Peyer's patch (tissue), 4 donors: ENCODE measurements at regions not wholly inside any gene's neighbourhood (a gene's known extent, or its start where the extent isn't known, plus 50 kb on each side); places are given as distances from the start of the nearest gene placed in this dataset.

ENCODE experiments used
- DNase-seq, 3 donors: peaks; one replicate each; pipeline ENCODE4 v3.0.0-alpha.2; 2017 to 2019
- H3K27ac ChIP-seq, 4 donors: fragments of 200-600 bp; sonication (generic); one replicate each; pipeline ENCODE4 v1.5.1; 2016 to 2019
- H3K27me3 ChIP-seq, 2 donors: fragments of 200-600 bp; sonication (generic); one replicate each; pipeline ENCODE4 v1.5.1; 2019
- H3K36me3 ChIP-seq, 3 donors: fragments of 200-600 bp; sonication (generic); one replicate each; pipeline ENCODE4 v1.5.1; 2016 to 2019
- H3K4me1 ChIP-seq, 4 donors: fragments of 200-600 bp; sonication (generic); one replicate each; pipeline ENCODE4 v1.5.1; 2016 to 2019
- H3K4me3 ChIP-seq, 4 donors: fragments of 200-600 bp; sonication (generic); 1 replicate in 3 of 4; 2 replicates in 1 of 4; pipeline ENCODE4 v1.5.1; 2016 to 2019; ENCODE audit warnings: mild to moderate bottlenecking in 1 of 4
- H3K9me3 ChIP-seq, 4 donors: fragments of 200-600 bp; sonication (generic); one replicate each; pipeline ENCODE4 v1.5.1; 2016 to 2019; ENCODE audit warnings: mild to moderate bottlenecking in 1 of 4
- POLR2A ChIP-seq, 2 donors: fragments of 450-650 bp; IDR thresholded peaks; one replicate each; pipeline ENCODE4 v1.5.1; 2017; ENCODE audit warnings: antibody characterized with exemption in 2 of 2, mild to moderate bottlenecking in 2 of 2, moderate library complexity in 2 of 2
- TF ChIP-seq, protein P1 (sequence below), 6 experiments: fragments of 450-650 bp in 4 of 6; fragments of 200-600 bp in 2 of 6; sonication (generic) in 1 of 6; IDR thresholded peaks; one replicate each; pipeline ENCODE4 v1.5.1; 2017 to 2019; ENCODE audit warnings: antibody characterized with exemption in 6 of 6, mild to moderate bottlenecking in 3 of 6, moderate library complexity in 1 of 6

DNA sequence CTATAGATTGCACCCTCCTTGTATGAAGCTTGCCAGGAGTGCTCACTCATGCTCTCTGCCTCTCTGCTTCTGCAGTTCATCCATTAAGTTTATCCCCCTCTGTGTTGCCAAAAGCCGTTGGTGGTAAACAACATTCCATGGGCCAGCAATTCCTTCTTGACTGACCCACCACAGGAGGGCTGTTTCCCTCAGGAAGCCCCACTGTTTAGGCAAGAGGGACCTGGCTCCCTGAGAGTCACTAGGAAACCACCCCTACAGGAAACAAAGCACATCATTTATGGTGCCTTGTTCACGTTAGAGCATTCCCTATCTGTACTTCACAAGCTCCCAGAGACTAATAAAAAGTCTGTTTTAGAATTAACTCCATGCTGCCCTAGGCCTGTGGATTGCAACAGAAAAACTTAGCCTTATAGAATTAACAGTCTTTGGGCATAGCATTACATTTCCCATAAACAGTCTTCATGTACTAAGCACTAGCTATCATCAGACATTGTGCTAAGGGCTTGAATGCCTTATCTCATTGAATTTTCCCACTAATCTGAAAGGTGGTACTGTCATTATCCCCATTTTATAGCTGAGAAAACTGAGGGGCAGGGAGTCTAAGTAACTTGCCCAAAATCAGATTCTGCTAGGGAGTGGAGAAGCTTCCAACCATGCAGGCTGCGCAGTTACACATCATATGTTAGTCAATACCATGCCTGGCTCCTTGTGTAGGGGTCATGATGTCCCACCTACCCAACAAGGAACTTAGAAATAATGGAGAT is 149.9 kb downstream of the SHQ1 start:
- Histone ChIP-seq H3K9me3 (no peaks in the 10 kb centered on the region), H3K4me3 (no peak overlapping the region), H3K27ac (no peak overlapping the region), H3K27me3 (no peaks in the 10 kb centered on the region), H3K4me1 (no peaks in the 10 kb centered on the region), H3K36me3 (no peaks in the 10 kb centered on the region)
- TF ChIP-seq POLR2A (IDR thresholded peaks at IDR 0.05): no peak
- TF ChIP-seq, protein P1, sequence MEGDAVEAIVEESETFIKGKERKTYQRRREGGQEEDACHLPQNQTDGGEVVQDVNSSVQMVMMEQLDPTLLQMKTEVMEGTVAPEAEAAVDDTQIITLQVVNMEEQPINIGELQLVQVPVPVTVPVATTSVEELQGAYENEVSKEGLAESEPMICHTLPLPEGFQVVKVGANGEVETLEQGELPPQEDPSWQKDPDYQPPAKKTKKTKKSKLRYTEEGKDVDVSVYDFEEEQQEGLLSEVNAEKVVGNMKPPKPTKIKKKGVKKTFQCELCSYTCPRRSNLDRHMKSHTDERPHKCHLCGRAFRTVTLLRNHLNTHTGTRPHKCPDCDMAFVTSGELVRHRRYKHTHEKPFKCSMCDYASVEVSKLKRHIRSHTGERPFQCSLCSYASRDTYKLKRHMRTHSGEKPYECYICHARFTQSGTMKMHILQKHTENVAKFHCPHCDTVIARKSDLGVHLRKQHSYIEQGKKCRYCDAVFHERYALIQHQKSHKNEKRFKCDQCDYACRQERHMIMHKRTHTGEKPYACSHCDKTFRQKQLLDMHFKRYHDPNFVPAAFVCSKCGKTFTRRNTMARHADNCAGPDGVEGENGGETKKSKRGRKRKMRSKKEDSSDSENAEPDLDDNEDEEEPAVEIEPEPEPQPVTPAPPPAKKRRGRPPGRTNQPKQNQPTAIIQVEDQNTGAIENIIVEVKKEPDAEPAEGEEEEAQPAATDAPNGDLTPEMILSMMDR (IDR thresholded peaks at IDR 0.05): no peak
- no peak for DNase-seq

DNA sequence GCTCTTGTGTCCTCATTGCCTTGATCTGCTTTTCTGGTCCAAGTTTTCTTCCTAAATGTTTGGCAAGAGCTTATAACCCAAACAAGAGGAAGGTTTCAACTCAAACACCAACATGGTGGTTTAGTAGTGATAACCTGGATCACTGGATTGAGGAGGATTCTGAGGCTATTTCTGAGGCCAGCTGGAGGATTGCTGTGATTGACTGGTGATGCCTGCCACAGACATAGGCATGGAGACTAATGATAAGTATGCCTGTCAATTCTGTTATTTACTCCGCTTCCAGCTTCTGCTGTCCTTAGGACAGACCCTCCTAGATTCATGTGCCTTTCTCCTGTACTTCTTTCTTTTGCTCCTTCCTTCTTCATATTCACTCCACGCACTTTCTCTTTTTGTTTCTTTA is 150.5 kb downstream of the SHQ1 start:
- no peak for DNase-seq
- TF ChIP-seq, protein P1 (IDR thresholded peaks at IDR 0.05): no peak
- TF ChIP-seq POLR2A (IDR thresholded peaks at IDR 0.05): no peak
- Histone ChIP-seq H3K9me3 (no peaks in the 10 kb centered on the region), H3K4me3 (no peak overlapping the region), H3K27me3 (no peaks in the 10 kb centered on the region), H3K36me3 (no peaks in the 10 kb centered on the region), H3K4me1 (no peaks in the 10 kb centered on the region), H3K27ac (no peak overlapping the region)

DNA sequence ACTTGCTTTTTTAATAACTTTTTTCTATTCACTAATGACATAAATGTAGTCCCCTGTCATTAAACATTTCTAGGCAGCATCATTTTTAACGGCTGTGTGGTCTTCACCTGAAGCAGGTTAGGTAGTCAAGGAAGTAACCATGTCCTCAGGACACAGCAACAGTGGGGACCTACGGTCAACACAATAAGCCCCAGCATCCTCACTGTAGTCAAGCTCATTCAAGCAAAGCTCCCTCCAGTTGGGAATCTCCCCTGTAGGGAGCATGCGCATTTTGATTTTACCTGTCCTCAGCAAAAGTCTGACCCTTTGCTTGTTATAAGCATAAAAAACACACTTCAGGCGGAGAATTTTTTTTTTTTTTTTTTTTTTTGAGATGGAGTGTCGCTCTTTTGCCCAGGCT is 151.4 kb downstream of the SHQ1 start:
- H3K4me1 ChIP-seq: no peaks in the 10 kb centered on the region
- TF ChIP-seq, protein P1 (IDR thresholded peaks at IDR 0.05): no peak
- no peak for TF ChIP-seq POLR2A (IDR thresholded peaks at IDR 0.05)
- DNase-seq: no peak
- no peak overlapping the region for H3K27ac ChIP-seq
- no peaks in the 10 kb centered on the region for H3K9me3 ChIP-seq
- no peak overlapping the region for H3K4me3 ChIP-seq
- no peaks in the 10 kb centered on the region for H3K36me3 ChIP-seq
- H3K27me3 ChIP-seq: no peaks in the 10 kb centered on the region

DNA sequence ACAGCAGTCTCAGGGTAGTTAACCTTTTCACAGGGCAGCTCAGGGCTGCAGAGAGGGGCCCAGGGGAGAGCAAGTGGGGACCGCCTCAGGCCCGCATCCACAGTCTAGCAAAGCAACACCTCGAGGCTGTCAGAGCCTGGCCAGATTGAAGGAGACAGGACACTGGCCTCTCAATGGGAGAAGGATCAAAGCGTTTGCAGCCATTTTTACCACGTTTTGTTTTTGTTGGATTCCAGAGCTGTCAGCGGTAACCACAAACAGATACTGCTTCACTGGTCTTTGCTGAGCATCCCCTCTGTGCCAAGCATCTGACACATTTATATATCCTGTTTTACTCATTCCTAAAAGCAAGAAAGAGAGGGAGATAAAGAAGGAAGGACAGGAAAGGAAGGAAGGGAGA is 153.8 kb downstream of the SHQ1 start:
- DNase-seq: no peak
- no peak overlapping the region for H3K27ac ChIP-seq
- no peaks in the 10 kb centered on the region for H3K27me3 ChIP-seq
- TF ChIP-seq, protein P1 (IDR thresholded peaks at IDR 0.05): no peak
- no peak for TF ChIP-seq POLR2A (IDR thresholded peaks at IDR 0.05)
- no peaks in the 10 kb centered on the region for H3K36me3 ChIP-seq
- H3K4me1 ChIP-seq: no peaks in the 10 kb centered on the region
- no peak overlapping the region for H3K4me3 ChIP-seq
- no peaks in the 10 kb centered on the region for H3K9me3 ChIP-seq

DNA sequence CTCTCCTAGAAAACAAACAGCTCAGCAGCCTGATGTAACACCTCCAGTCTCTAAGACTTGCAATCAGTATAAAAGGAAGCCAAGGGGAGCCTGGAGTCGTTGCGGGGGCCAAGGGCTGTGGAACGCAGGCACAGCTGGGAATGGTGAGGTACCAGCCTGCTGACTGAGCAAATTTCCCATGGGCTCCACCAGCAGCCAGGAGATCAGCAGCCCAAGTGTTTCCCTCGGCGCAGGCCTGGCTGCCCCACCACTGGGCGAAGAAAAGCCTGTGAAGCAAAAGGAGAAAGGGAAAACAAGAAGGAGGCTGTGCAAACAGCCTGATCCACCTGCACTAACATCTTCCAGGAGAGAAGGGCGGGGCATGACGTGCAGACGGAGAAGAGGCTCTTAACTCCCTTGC is 155.3 kb downstream of the SHQ1 start:
- no peak overlapping the region for H3K4me3 ChIP-seq
- H3K27ac ChIP-seq: no peak overlapping the region
- H3K9me3 ChIP-seq: no peaks in the 10 kb centered on the region
- no peaks in the 10 kb centered on the region for H3K36me3 ChIP-seq
- no peaks in the 10 kb centered on the region for H3K27me3 ChIP-seq
- no peak for TF ChIP-seq POLR2A (IDR thresholded peaks at IDR 0.05)
- TF ChIP-seq, protein P1 (IDR thresholded peaks at IDR 0.05): no peak
- H3K4me1 ChIP-seq: no peaks in the 10 kb centered on the region
- DNase-seq: no peak
